ENCODE measurements at regions not wholly inside any gene's neighbourhood (a gene's known extent, or its start where the extent isn't known, plus 50 kb on each side); places are given as distances from the start of the nearest gene placed in this dataset.
"Not testable (repeated sequence)": the region's sequence is repeated elsewhere in the genome, so short reads cannot be mapped to it uniquely, and the experiment has no call there.

DNA sequence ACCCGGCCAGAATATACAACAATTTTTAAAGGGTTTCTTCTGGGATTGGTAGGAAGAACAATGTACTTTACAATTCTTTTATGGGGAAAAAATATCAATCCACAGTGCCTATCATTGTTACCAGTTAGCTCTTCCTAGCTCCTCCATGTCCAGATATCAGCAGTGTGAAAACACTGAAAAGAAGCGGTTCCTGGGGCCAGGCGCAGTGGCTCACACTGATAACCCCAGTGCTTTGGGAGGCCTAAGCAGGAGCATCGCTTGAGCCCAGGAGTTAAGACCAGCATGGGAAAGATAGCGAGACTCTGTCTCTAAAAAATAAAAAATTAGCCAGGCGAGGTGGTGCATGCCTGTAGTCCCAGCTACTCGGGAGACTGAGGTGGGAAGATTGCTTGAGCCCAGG lies 114.5 kb upstream of the VOPP1 start:
- TF ChIP-seq, protein P1, sequence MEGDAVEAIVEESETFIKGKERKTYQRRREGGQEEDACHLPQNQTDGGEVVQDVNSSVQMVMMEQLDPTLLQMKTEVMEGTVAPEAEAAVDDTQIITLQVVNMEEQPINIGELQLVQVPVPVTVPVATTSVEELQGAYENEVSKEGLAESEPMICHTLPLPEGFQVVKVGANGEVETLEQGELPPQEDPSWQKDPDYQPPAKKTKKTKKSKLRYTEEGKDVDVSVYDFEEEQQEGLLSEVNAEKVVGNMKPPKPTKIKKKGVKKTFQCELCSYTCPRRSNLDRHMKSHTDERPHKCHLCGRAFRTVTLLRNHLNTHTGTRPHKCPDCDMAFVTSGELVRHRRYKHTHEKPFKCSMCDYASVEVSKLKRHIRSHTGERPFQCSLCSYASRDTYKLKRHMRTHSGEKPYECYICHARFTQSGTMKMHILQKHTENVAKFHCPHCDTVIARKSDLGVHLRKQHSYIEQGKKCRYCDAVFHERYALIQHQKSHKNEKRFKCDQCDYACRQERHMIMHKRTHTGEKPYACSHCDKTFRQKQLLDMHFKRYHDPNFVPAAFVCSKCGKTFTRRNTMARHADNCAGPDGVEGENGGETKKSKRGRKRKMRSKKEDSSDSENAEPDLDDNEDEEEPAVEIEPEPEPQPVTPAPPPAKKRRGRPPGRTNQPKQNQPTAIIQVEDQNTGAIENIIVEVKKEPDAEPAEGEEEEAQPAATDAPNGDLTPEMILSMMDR (IDR thresholded peaks at IDR 0.05; ENCODE audit: insufficient read depth, low read length, poor library complexity, severe bottlenecking): not testable (repeated sequence)
- not testable (repeated sequence) for TF ChIP-seq EZH2phosphoT487 (conservative IDR thresholded peaks at IDR 0.05; ENCODE audit: low read length)

All from SU-DHL-6 (cell line).